ENCODE measurements at regions not wholly inside any gene's neighbourhood (a gene's known extent, or its start where the extent isn't known, plus 50 kb on each side); places are given as distances from the start of the nearest gene placed in this dataset.
"Not testable (repeated sequence)": the region's sequence is repeated elsewhere in the genome, so short reads cannot be mapped to it uniquely, and the experiment has no call there.

- no peak for DNase-seq (ENCODE audit: low read depth)
Observed at GRCh38 chr13:79187917-79188690, 218.0 kb downstream of the RBM26 start.

- DNase-seq (ENCODE audit: low read depth) = no peak
Observed at GRCh38 chr13:79185580-79185979, 220.5 kb downstream of the RBM26 start.

GRCh38 chr13:79183231-79183630, 222.8 kb downstream of the RBM26 start:
- DNase-seq (ENCODE audit: low read depth) = no peak

- not testable (repeated sequence) for DNase-seq (ENCODE audit: low read depth)
Observed at GRCh38 chr13:79173691-79174090, 232.4 kb downstream of the RBM26 start.

GRCh38 chr13:79172924-79173323, 233.1 kb downstream of the RBM26 start:
- not testable (repeated sequence) for DNase-seq (ENCODE audit: low read depth)

GRCh38 chr13:79171141-79172061, 234.7 kb downstream of the RBM26 start:
- DNase-seq (ENCODE audit: low read depth) = no peak

- DNase-seq (ENCODE audit: low read depth) = no peak
Observed at GRCh38 chr13:79160818-79161217, 245.2 kb downstream of the RBM26 start.

- no peak for DNase-seq (ENCODE audit: low read depth)
Observed at GRCh38 chr13:79155883-79156282, 250.2 kb downstream of the RBM26 start.

- no peak for DNase-seq (ENCODE audit: low read depth)
Observed at GRCh38 chr13:79149210-79149609, 256.8 kb downstream of the RBM26 start.

- no peak for DNase-seq (ENCODE audit: low read depth)
Observed at GRCh38 chr13:79141082-79141481, 265.0 kb downstream of the RBM26 start.

- no peak for DNase-seq (ENCODE audit: low read depth)
Observed at GRCh38 chr13:79128158-79128557, 277.9 kb downstream of the RBM26 start.

GRCh38 chr13:79126706-79127105, 279.3 kb downstream of the RBM26 start:
- no peak for DNase-seq (ENCODE audit: low read depth)

GRCh38 chr13:79124183-79124582, 281.9 kb downstream of the RBM26 start:
- DNase-seq (ENCODE audit: low read depth) = no peak

- no peak for DNase-seq (ENCODE audit: low read depth)
Observed at GRCh38 chr13:79121286-79121685, 284.8 kb downstream of the RBM26 start.

GRCh38 chr13:79119578-79120107, 286.4 kb downstream of the RBM26 start:
- DNase-seq (ENCODE audit: low read depth) = no peak

GRCh38 chr13:79112016-79112415, 294.0 kb downstream of the RBM26 start:
- DNase-seq (ENCODE audit: low read depth) = no peak

GRCh38 chr13:79108914-79109643, 297.0 kb downstream of the RBM26 start:
- DNase-seq (ENCODE audit: low read depth) = no peak

- DNase-seq (ENCODE audit: low read depth) = no peak
Observed at GRCh38 chr13:79098596-79098995, 307.5 kb downstream of the RBM26 start.

- DNase-seq (ENCODE audit: low read depth) = no peak
Observed at GRCh38 chr13:79097201-79097600, 308.9 kb downstream of the RBM26 start.

GRCh38 chr13:79096099-79096498, 310.0 kb downstream of the RBM26 start:
- no peak for DNase-seq (ENCODE audit: low read depth)

GRCh38 chr13:79090552-79091124, 315.4 kb downstream of the RBM26 start:
- DNase-seq (ENCODE audit: low read depth) = no peak
